ENCODE measurements at regions not wholly inside any gene's neighbourhood (a gene's known extent, or its start where the extent isn't known, plus 50 kb on each side); places are given as distances from the start of the nearest gene placed in this dataset.

DNA sequence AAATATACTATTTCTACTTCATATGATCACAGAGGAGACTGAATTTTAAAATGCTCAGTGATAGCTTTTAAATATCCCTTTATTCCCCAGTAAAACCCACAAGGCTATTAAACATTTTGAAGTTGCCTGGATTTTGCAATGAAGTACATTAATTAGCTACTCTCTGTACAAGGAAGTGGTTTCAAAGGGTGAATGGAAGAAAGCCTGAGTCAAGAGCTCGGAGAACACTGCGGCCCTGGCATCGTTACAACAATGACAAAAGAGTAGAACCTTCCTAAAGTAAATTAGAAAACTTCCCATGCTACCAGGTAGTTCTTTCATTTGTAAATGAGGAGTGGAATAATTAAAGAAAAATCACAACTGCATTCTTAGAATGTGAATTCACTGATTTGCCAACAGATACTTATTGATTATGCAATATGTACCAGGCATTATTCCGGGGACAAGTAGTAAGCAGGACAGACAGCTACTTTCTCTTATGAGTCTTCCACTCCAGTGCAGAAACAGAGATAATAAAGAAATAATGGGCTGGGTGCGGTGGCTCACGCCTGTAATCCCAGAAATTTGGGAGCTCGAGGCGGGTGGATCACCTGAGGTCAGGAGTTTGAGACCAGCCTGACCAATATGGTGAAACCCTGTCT, 63.0 kb downstream of the ZNF22 start:
- DNase-seq, result no peak
- intact Hi-C loops (cut with DNase I; ENCODE audit: low total_unique reads), result no loop called here
- Histone ChIP-seq H3K27me3 (no peaks in the 10 kb centered on the region), H3K36me3 (ENCODE audit: low read depth, missing control alignments) (no peaks in the 10 kb centered on the region), H3K4me3 (no peak overlapping the region), H3K4me1 (no peaks in the 10 kb centered on the region), H3K9me3 (no peaks in the 10 kb centered on the region), H3K27ac (no peak overlapping the region)
- WGBS, 2 donors, result 59 to 61% methylated on average over 8 of the region's 8 CpGs
- TF ChIP-seq POLR2A (IDR thresholded peaks at IDR 0.05), result no peak
- TF ChIP-seq, protein P1, sequence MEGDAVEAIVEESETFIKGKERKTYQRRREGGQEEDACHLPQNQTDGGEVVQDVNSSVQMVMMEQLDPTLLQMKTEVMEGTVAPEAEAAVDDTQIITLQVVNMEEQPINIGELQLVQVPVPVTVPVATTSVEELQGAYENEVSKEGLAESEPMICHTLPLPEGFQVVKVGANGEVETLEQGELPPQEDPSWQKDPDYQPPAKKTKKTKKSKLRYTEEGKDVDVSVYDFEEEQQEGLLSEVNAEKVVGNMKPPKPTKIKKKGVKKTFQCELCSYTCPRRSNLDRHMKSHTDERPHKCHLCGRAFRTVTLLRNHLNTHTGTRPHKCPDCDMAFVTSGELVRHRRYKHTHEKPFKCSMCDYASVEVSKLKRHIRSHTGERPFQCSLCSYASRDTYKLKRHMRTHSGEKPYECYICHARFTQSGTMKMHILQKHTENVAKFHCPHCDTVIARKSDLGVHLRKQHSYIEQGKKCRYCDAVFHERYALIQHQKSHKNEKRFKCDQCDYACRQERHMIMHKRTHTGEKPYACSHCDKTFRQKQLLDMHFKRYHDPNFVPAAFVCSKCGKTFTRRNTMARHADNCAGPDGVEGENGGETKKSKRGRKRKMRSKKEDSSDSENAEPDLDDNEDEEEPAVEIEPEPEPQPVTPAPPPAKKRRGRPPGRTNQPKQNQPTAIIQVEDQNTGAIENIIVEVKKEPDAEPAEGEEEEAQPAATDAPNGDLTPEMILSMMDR (IDR thresholded peaks at IDR 0.05), result no peak

DNA sequence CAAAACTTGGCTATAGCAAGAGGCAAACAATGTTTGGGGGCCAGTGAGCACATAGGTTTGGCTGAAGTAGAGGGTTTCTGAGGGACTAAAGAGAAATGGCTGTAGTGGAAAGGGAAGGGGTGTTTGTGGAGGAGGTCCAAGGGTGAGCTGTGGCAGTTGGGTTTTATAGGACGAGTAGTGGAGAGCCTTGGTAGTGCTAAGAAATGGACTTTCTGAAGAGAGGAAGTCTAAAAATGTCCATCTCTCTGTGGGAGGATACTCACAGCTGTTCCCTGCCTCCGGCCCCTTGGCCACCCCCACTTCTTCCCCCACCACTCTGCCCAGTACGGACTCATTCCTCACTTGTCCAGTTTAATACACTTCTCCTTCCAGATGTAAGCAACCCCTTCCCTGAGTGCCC, 64.3 kb downstream of the ZNF22 start:
- H3K27me3 ChIP-seq, result no peaks in the 10 kb centered on the region
- H3K9me3 ChIP-seq, result no peaks in the 10 kb centered on the region
- H3K36me3 ChIP-seq (ENCODE audit: low read depth, missing control alignments), result no peaks in the 10 kb centered on the region
- H3K4me1 ChIP-seq, result no peaks in the 10 kb centered on the region
- H3K4me3 ChIP-seq, result no peak overlapping the region
- intact Hi-C loops (cut with DNase I; ENCODE audit: low total_unique reads), result no loop called here
- no peak for TF ChIP-seq POLR2A (IDR thresholded peaks at IDR 0.05)
- TF ChIP-seq, protein P1 (IDR thresholded peaks at IDR 0.05), result no peak
- no peak for DNase-seq
- WGBS, 2 donors, result 22 to 47% methylated on average over 3 of the region's 3 CpGs
- H3K27ac ChIP-seq, result no peak overlapping the region

DNA sequence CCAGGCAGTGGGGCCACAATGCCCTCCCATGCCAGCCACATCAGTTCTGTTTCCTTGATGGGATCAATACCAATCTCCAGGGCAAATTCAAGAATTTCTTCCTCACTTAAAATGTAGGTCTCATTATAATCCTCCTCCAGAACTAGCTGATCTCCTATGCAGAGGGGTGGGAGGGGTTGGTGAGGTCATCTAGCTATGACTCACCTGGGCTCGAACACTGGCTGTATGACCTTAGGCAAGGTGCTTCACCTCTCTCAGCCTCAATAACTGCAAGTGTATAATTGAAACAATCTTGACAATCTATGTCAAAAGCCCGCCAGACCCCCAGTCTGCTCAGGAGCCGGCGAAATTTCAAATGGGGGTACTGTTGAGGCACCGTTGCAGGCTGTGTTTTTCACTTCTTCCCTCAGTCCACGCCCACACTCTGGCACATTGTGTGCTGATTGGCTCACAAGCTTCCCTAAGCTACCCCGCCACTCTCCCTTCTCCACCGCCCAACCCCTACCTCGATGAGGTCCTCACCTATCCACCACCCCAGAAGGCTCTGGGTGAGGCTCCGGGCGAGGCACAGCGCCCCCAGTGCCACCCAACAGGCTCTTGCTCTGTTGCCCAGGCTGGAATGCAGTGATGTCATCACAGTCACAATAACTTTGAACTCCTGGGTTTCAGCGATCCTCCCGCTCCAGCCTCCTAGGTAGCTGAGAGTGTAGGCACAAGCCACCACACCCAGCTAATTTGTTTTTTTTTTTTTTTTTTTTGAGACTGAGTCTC, 70.5 kb downstream of the ZNF22 start:
- Histone ChIP-seq H3K4me1 (no peaks in the 10 kb centered on the region), H3K27me3 (no peaks in the 10 kb centered on the region), H3K36me3 (ENCODE audit: low read depth, missing control alignments) (no peaks in the 10 kb centered on the region), H3K9me3 (no peaks in the 10 kb centered on the region), H3K4me3 (no peak overlapping the region), H3K27ac (no peak overlapping the region)
- WGBS, 2 donors, result 94 to 97% methylated on average over 12 to 14 of the region's 14 CpGs
- no peak for DNase-seq
- TF ChIP-seq, protein P1 (IDR thresholded peaks at IDR 0.05), result no peak
- TF ChIP-seq POLR2A (IDR thresholded peaks at IDR 0.05), result no peak
- intact Hi-C loops (cut with DNase I; ENCODE audit: low total_unique reads), result no loop called here

DNA sequence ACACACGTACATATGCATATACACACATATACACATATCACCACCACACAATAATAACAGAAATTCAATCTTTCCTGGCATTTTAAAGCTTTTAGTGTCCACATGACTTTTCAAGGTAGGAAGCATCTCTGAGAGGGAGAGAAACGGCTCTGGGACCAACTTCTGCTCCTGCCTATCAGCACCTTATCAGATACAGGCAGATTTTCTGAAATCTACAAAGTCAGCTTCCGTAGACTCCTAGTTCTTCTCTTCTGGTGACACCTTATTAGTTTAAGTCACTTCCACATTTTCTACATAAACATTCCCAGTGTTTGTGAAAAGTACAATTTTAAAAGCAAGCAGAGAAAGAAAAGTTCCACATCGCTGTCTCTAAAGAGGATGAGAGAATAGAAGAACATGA, 74.5 kb downstream of the ZNF22 start:
- no peak overlapping the region for H3K4me3 ChIP-seq
- H3K27ac ChIP-seq, result no peak overlapping the region
- H3K27me3 ChIP-seq, result no peaks in the 10 kb centered on the region
- no peaks in the 10 kb centered on the region for H3K36me3 ChIP-seq (ENCODE audit: low read depth, missing control alignments)
- TF ChIP-seq POLR2A (IDR thresholded peaks at IDR 0.05), result no peak
- TF ChIP-seq, protein P1 (IDR thresholded peaks at IDR 0.05), result no peak
- intact Hi-C loops (cut with DNase I; ENCODE audit: low total_unique reads), result no loop called here
- H3K9me3 ChIP-seq, result no peaks in the 10 kb centered on the region
- H3K4me1 ChIP-seq, result no peaks in the 10 kb centered on the region
- 64 to 72% methylated on average over 4 of the region's 4 CpGs for WGBS, 2 donors
- DNase-seq, result no peak

Measured in testis (tissue), 2 donors.